Karpas-422 (cell line): ENCODE measurements at regions not wholly inside any gene's neighbourhood (a gene's known extent, or its start where the extent isn't known, plus 50 kb on each side); places are given as distances from the start of the nearest gene placed in this dataset.

Experiments
- DNase-seq: peaks from one replicate; pipeline ENCODE4 v3.0.0-alpha.2; 2015
- H2AFZ ChIP-seq: fragments of 200-600 bp; sonication (generic); 2 replicates; pipeline ENCODE4 v1.6.1; 2014; ENCODE audit warnings: antibody characterized with exemption, low read length, mixed read lengths
- H3K27ac ChIP-seq: fragments of 200-600 bp; sonication (generic); 2 replicates; pipeline ENCODE4 v1.5.1; 2014; ENCODE audit warnings: mild to moderate bottlenecking, low read length, moderate library complexity
- H3K27me3 ChIP-seq: fragments of 200-600 bp; sonication (generic); 2 replicates; pipeline ENCODE4 v1.6.1; 2014; ENCODE audit warnings: low read length, mixed read lengths
- H3K36me3 ChIP-seq: fragments of 200-600 bp; sonication (generic); 2 replicates; pipeline ENCODE4 v1.6.1; 2014; ENCODE audit warnings: low read length, mixed read lengths; ENCODE audit not compliant: insufficient read depth
- H3K4me1 ChIP-seq: fragments of 200-600 bp; sonication (generic); 2 replicates; pipeline ENCODE4 v1.6.1; 2014; ENCODE audit warnings: mild to moderate bottlenecking, low read length, mixed read lengths
- H3K4me2 ChIP-seq: fragments of 200-600 bp; sonication (generic); 2 replicates; pipeline ENCODE4 v1.6.1; 2014; ENCODE audit warnings: low read length, low read depth, mild to moderate bottlenecking; ENCODE audit not compliant: poor library complexity, severe bottlenecking
- H3K4me3 ChIP-seq: fragments of 200-600 bp; sonication (generic); 2 replicates; pipeline ENCODE4 v1.5.1; 2014; ENCODE audit warnings: mild to moderate bottlenecking, antibody characterized with exemption, low read length, mixed read lengths
- H3K79me2 ChIP-seq: fragments of 200-600 bp; sonication (generic); 2 replicates; pipeline ENCODE4 v1.6.1; 2014; ENCODE audit warnings: mild to moderate bottlenecking, low read length, mixed read lengths
- H3K9ac ChIP-seq: fragments of 200-600 bp; sonication (generic); 2 replicates; pipeline ENCODE4 v1.6.0; 2014; ENCODE audit warnings: low read length
- H3K9me2 ChIP-seq: fragments of 200-600 bp; sonication (generic), shearing (Covaris generic); replicated peaks from 2 replicates; pipeline ENCODE4 v1.6.0; 2014; ENCODE audit warnings: mild to moderate bottlenecking, low read length, moderate library complexity; ENCODE audit not compliant: insufficient read depth
- H3K9me3 ChIP-seq: fragments of 300-700, 200-600 bp; sonication (generic); 2 replicates; pipeline ENCODE4 v1.6.1; 2014; ENCODE audit warnings: low read length, mixed read lengths
- H4K20me1 ChIP-seq: fragments of 200-600 bp; sonication (generic); 2 replicates; pipeline ENCODE4 v1.6.1; 2014; ENCODE audit warnings: mild to moderate bottlenecking, antibody characterized with exemption, low read length, low read depth; ENCODE audit not compliant: insufficient read depth

DNA sequence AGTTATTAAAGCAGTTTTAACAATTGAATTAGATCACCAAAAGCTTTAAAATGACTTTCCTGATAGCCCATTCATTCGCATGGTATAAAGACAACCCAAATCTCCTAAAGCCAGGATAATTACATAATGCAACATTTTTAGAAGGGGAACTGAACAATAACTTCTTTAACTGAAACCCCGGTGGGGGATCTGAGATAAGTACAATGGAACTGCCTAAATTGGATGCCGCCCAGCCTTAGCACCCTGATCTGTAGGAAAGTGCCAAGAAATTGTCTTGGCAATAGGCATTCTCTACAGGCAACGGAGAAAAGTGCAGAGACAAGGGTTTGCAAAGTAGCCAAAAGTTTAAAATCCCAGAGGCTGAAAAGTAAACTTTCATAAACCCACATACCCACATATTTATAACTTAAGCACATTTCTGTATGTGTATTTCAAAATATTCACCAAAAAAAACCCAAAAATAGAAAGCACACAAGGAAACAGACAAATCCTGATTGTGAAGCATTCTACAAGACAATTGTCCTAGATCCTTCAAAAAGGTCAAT, 98.8 kb upstream of the BEND6 start:
- H3K36me3 ChIP-seq, result no peaks in the 10 kb centered on the region
- H3K4me2 ChIP-seq, result no peak overlapping the region
- no peaks in the 10 kb centered on the region for H3K9me2 ChIP-seq
- H3K4me1 ChIP-seq, result peaks cover 9% of the 10 kb centered on the region
- H3K4me3 ChIP-seq, result no peak overlapping the region
- H2AFZ ChIP-seq, result no peak overlapping the region
- H3K79me2 ChIP-seq, result no peaks in the 10 kb centered on the region
- H4K20me1 ChIP-seq, result no peaks in the 10 kb centered on the region
- DNase-seq, result no peak
- H3K9ac ChIP-seq, result no peak overlapping the region
- H3K27me3 ChIP-seq, result 0 out of 2 replicates have a peak, but pooled peaks cover 3% of the 10 kb centered on the region
- no peak overlapping the region for H3K27ac ChIP-seq
- H3K9me3 ChIP-seq, result no peaks in the 10 kb centered on the region

GRCh38 chr6:56854086-56854485, 100.8 kb upstream of the BEND6 start:
- H3K4me3 ChIP-seq, result no peak overlapping the region
- H4K20me1 ChIP-seq, result no peaks in the 10 kb centered on the region
- H3K27ac ChIP-seq, result no peak overlapping the region
- H3K9me2 ChIP-seq, result no peaks in the 10 kb centered on the region
- no peak for DNase-seq
- H3K36me3 ChIP-seq, result no peaks in the 10 kb centered on the region
- H3K4me1 ChIP-seq, result peaks cover 9% of the 10 kb centered on the region
- H3K79me2 ChIP-seq, result no peaks in the 10 kb centered on the region
- H2AFZ ChIP-seq, result no peak overlapping the region
- H3K27me3 ChIP-seq, result 0 out of 2 replicates have a peak, but pooled peaks cover 3% of the 10 kb centered on the region
- no peak overlapping the region for H3K9ac ChIP-seq
- H3K4me2 ChIP-seq, result no peak overlapping the region
- H3K9me3 ChIP-seq, result no peaks in the 10 kb centered on the region

GRCh38 chr6:56853541-56853940, 101.4 kb upstream of the BEND6 start:
- no peak overlapping the region for H3K27ac ChIP-seq
- no peak overlapping the region for H3K4me2 ChIP-seq
- H2AFZ ChIP-seq, result no peak overlapping the region
- DNase-seq, result no peak
- peaks cover 9% of the 10 kb centered on the region for H3K4me1 ChIP-seq
- no peaks in the 10 kb centered on the region for H3K36me3 ChIP-seq
- no peak overlapping the region for H3K9ac ChIP-seq
- no peaks in the 10 kb centered on the region for H3K27me3 ChIP-seq
- H3K79me2 ChIP-seq, result no peaks in the 10 kb centered on the region
- no peaks in the 10 kb centered on the region for H3K9me2 ChIP-seq
- no peaks in the 10 kb centered on the region for H4K20me1 ChIP-seq
- H3K9me3 ChIP-seq, result no peaks in the 10 kb centered on the region
- H3K4me3 ChIP-seq, result no peak overlapping the region

DNA sequence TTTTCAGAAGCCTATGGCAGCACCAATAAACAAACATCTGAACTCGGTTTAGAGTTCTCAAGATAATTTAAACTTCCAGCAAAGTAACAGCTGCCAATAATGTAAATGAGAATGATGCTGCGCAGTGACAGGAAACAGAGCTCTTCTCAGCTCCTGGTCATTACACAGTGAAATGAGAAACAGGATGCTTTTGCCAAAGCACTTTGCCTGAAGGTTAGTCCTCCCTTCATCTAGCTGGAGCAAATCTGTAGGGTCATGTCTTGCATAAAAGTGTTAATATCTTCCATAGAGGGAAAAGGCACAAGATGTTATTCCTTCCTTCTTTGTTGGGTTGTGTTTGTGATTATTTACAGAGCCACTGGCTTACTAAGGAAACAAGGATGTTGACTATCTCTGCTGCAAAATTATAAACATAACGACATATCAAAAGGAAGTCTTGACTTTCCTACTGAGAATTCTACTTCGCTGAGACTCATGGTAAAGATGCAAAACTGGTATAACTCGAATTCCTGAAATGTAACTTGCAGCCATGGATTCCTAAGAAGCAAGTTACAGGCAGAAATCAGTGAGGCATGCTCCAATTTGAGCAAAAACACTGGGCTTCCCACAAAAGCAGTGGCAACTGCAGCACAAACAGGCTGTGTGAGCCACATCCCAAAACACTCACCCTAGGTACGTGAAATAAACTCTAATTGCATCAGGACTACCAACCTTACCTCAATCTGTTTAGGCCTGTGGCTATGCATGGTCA, 102.5 kb upstream of the BEND6 start:
- Histone ChIP-seq H3K9me2 (no peaks in the 10 kb centered on the region), H3K27me3 (no peaks in the 10 kb centered on the region), H3K36me3 (no peaks in the 10 kb centered on the region), H3K4me2 (peak overlapping the region; percentile 33), H2AFZ (peak overlapping the region; percentile 65; the same call in 1 of the 2 replicates), H3K4me1 (peaks cover 9% of the 10 kb centered on the region), H3K9ac (no peak overlapping the region), H4K20me1 (no peaks in the 10 kb centered on the region), H3K9me3 (no peaks in the 10 kb centered on the region), H3K79me2 (no peaks in the 10 kb centered on the region), H3K4me3 (0 out of 2 replicates have a peak overlapping the region, but pooled peaks have one; percentile 18), H3K27ac (no peak overlapping the region)
- no peak for DNase-seq

DNA sequence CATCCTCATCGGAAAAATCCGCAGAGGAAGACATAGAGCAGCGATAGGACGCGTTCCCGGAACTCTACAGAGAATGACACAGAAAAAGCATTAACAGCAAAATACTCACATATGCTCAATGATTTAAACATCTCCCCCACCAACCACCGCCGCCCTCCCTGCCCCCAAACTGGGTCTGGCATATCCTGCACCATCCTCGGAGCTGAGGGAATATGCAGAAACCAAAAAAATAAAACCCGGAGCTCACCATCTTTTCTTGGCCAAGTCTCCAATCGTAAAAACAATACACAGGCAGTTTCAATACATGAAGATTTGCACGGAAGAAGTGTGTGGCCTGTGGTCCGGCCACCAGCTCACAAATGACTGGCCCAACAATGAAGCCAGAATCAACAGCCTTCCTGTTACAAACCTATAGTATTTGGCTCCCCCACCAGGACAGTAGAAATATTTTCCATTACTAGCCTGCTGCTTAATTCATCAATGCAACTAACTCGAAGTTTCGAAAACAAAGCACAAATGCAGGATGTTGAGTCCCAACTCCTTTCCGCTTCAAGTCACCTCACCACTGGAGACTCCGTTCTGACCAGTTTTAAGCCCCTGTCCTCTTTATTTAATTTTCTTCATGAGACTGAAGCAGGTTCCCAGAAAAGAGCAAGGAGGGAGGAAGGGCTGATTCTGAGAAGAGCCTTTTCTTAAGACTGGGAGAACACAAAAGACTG, 103.2 kb upstream of the BEND6 start:
- Histone ChIP-seq H3K79me2 (no peaks in the 10 kb centered on the region), H3K4me2 (peak overlapping the region; percentile 33), H4K20me1 (no peaks in the 10 kb centered on the region), H3K9me2 (no peaks in the 10 kb centered on the region), H3K9me3 (no peaks in the 10 kb centered on the region), H3K27me3 (no peaks in the 10 kb centered on the region), H3K27ac (no peak overlapping the region), H3K4me1 (peaks cover 9% of the 10 kb centered on the region), H3K36me3 (no peaks in the 10 kb centered on the region), H2AFZ (peak overlapping the region; percentile 65; the same call in 1 of the 2 replicates), H3K4me3 (peak overlapping the region; percentile 18; the same call in 1 of the 2 replicates), H3K9ac (no peak overlapping the region)
- peak; percentile 70 for DNase-seq

- H4K20me1 ChIP-seq, result no peaks in the 10 kb centered on the region
- no peaks in the 10 kb centered on the region for H3K9me3 ChIP-seq
- H3K9me2 ChIP-seq, result no peaks in the 10 kb centered on the region
- no peaks in the 10 kb centered on the region for H3K36me3 ChIP-seq
- H3K9ac ChIP-seq, result no peak overlapping the region
- H3K4me3 ChIP-seq, result no peak overlapping the region
- no peak overlapping the region for H3K4me2 ChIP-seq
- H3K4me1 ChIP-seq, result peaks cover 9% of the 10 kb centered on the region
- no peak for DNase-seq
- no peak overlapping the region for H3K27ac ChIP-seq
- no peaks in the 10 kb centered on the region for H3K27me3 ChIP-seq
- H2AFZ ChIP-seq, result no peak overlapping the region
- no peaks in the 10 kb centered on the region for H3K79me2 ChIP-seq
These were observed 103.8 kb upstream of the BEND6 start for GRCh38 chr6:56851074-56851473.

- no peaks in the 10 kb centered on the region for H3K79me2 ChIP-seq
- DNase-seq, result no peak
- H2AFZ ChIP-seq, result no peak overlapping the region
- H3K36me3 ChIP-seq, result no peaks in the 10 kb centered on the region
- H4K20me1 ChIP-seq, result no peaks in the 10 kb centered on the region
- H3K9me2 ChIP-seq, result no peaks in the 10 kb centered on the region
- no peak overlapping the region for H3K4me2 ChIP-seq
- no peak overlapping the region for H3K9ac ChIP-seq
- no peaks in the 10 kb centered on the region for H3K27me3 ChIP-seq
- H3K4me3 ChIP-seq, result no peak overlapping the region
- peaks cover 9% of the 10 kb centered on the region for H3K4me1 ChIP-seq
- no peak overlapping the region for H3K27ac ChIP-seq
- H3K9me3 ChIP-seq, result no peaks in the 10 kb centered on the region
These were observed 104.3 kb upstream of the BEND6 start for GRCh38 chr6:56850626-56851025.

- no peak for DNase-seq
- Histone ChIP-seq H3K27me3 (no peaks in the 10 kb centered on the region), H3K79me2 (no peaks in the 10 kb centered on the region), H2AFZ (no peak overlapping the region), H3K9me3 (no peaks in the 10 kb centered on the region), H3K27ac (no peak overlapping the region), H3K9ac (no peak overlapping the region), H3K4me2 (no peak overlapping the region), H3K4me3 (no peak overlapping the region), H3K36me3 (no peaks in the 10 kb centered on the region), H4K20me1 (no peaks in the 10 kb centered on the region), H3K4me1 (peaks cover 9% of the 10 kb centered on the region), H3K9me2 (no peaks in the 10 kb centered on the region)
These were observed 105.0 kb upstream of the BEND6 start for GRCh38 chr6:56849896-56850295.
